Vagina (tissue), 2 donors: ENCODE measurements at regions not wholly inside any gene's neighbourhood (a gene's known extent, or its start where the extent isn't known, plus 50 kb on each side); places are given as distances from the start of the nearest gene placed in this dataset.

Experiments
- CTCF ChIP-seq, 3 experiments: fragments of 450-650 bp in 2 of 3; fragments of 200-600 bp in 1 of 3; sonication (generic) in 1 of 3; IDR thresholded peaks; one replicate each; pipeline ENCODE4 v1.5.1; 2017 to 2019; ENCODE audit warnings: antibody characterized with exemption in 3 of 3, mild to moderate bottlenecking in 2 of 3, moderate library complexity in 2 of 3
- POLR2AphosphoS5 ChIP-seq, 2 donors: sonication (generic); formaldehyde crosslinking; IDR thresholded peaks; one replicate each; pipeline ENCODE4 v1.9.0; 2017; ENCODE audit warnings: antibody characterized with exemption in 2 of 2, mild to moderate bottlenecking in 2 of 2, low read depth in 1 of 2; ENCODE audit not compliant: insufficient read depth in 1 of 2

GRCh38 chr2:42996528-42996927 is 204.1 kb upstream of the HAAO start:
- TF ChIP-seq CTCF (IDR thresholded peaks at IDR 0.05), result no peak
- no peak for TF ChIP-seq POLR2AphosphoS5 (IDR thresholded peaks at IDR 0.05; ENCODE audit: insufficient read depth in 1 of 2, low read depth in 1 of 2)
